ENCODE measurements at regions not wholly inside any gene's neighbourhood (a gene's known extent, or its start where the extent isn't known, plus 50 kb on each side); places are given as distances from the start of the nearest gene placed in this dataset.
"Not testable (repeated sequence)": the region's sequence is repeated elsewhere in the genome, so short reads cannot be mapped to it uniquely, and the experiment has no call there.

DNA sequence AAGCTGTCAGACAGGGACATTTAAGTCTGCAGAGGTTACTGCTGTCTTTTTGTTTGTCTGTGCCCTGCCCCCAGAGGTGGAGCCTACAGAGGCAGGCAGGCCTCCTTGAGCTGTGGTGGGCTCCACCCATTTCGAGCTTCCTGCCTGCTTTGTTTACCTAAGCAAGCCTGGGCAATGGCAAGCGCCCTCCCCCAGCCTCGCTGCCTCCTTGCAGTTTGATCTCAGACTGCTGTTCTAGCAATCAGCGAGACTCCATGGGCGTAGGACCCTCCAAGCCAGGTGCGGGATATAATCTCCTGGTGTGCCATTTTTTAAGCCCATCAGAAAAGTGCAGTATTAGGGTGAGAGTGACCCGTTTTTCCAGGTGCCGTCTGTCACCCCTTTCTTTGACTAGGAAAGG, 53.6 kb upstream of the EDA2R start:
- TF ChIP-seq CTCF (IDR thresholded peaks at IDR 0.05 in 4 of 5, conservative IDR thresholded peaks at IDR 0.05 in 1 of 5); POLR2A (IDR thresholded peaks at IDR 0.05): not testable (repeated sequence)
